Esophagus muscularis mucosa (tissue), 4 donors: ENCODE measurements at regions not wholly inside any gene's neighbourhood (a gene's known extent, or its start where the extent isn't known, plus 50 kb on each side); places are given as distances from the start of the nearest gene placed in this dataset.

Experiments
- CTCF ChIP-seq, 3 experiments: fragments of 200-600 bp in 2 of 3; fragments of 450-650 bp in 1 of 3; sonication (generic) in 2 of 3; IDR thresholded peaks; one replicate each; pipeline ENCODE4 v1.5.1; 2017 to 2019; ENCODE audit warnings: antibody characterized with exemption in 3 of 3, mild to moderate bottlenecking in 2 of 3, moderate library complexity in 1 of 3
- EP300 ChIP-seq: sonication (generic); formaldehyde crosslinking; IDR thresholded peaks from one replicate; pipeline ENCODE4 v1.6.1; 2017; ENCODE audit warnings: antibody characterized with exemption
- POLR2AphosphoS5 ChIP-seq, 2 donors: sonication (generic); formaldehyde crosslinking; IDR thresholded peaks; one replicate each; pipeline ENCODE4 v1.6.1; 2017; ENCODE audit warnings: antibody characterized with exemption in 2 of 2

GRCh38 chr6:147717991-147718390 is 209.5 kb downstream of the SAMD5 start:
- TF ChIP-seq POLR2AphosphoS5 (IDR thresholded peaks at IDR 0.05) (no peak), CTCF (IDR thresholded peaks at IDR 0.05) (no peak), EP300 (no peak)
